ENCODE measurements at regions not wholly inside any gene's neighbourhood (a gene's known extent, or its start where the extent isn't known, plus 50 kb on each side); places are given as distances from the start of the nearest gene placed in this dataset.

DNA sequence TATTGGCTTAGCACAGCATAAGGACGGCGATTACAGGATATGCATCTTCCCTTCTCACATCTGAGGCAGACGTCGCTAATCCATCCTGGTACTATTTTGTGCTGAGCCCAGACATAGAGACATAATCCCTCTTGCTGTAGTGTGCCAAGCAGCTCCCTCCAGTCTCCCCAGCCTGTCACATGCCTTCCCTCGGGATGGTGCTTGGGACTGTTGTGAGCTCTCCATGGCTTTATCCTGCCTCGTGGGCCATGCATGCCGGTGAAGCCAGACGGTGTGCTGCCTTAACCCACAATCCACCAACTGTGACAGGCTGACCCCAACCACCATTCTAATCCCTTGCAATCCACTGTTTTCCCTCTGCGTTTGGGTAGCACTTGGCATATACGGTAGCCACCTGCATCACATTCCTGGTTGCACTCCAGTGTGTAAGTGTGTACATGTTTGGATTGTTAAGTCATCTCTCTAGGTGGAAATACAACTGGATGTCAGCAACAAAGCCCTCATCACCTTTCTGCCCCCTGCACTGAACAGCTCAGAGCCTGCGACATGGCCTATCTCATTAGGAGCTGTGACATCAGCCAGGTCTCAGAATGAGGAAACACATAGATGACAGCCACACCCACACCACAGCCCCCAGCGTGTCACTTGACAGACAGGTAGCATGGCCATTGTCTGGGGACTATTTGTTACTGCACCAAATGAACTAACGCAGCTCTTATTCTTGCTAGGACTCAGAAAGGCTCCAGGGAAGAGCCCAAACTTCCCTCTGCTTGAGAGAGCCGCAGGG lies 374.8 kb upstream of the CDH4 start:
- ATAC-seq (ENCODE audit: low FRiP score) (no peak), DNase-seq (ENCODE audit: low spot score) (no peak)
- TF ChIP-seq, protein P1, sequence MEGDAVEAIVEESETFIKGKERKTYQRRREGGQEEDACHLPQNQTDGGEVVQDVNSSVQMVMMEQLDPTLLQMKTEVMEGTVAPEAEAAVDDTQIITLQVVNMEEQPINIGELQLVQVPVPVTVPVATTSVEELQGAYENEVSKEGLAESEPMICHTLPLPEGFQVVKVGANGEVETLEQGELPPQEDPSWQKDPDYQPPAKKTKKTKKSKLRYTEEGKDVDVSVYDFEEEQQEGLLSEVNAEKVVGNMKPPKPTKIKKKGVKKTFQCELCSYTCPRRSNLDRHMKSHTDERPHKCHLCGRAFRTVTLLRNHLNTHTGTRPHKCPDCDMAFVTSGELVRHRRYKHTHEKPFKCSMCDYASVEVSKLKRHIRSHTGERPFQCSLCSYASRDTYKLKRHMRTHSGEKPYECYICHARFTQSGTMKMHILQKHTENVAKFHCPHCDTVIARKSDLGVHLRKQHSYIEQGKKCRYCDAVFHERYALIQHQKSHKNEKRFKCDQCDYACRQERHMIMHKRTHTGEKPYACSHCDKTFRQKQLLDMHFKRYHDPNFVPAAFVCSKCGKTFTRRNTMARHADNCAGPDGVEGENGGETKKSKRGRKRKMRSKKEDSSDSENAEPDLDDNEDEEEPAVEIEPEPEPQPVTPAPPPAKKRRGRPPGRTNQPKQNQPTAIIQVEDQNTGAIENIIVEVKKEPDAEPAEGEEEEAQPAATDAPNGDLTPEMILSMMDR (IDR thresholded peaks at IDR 0.05): no peak

DNA sequence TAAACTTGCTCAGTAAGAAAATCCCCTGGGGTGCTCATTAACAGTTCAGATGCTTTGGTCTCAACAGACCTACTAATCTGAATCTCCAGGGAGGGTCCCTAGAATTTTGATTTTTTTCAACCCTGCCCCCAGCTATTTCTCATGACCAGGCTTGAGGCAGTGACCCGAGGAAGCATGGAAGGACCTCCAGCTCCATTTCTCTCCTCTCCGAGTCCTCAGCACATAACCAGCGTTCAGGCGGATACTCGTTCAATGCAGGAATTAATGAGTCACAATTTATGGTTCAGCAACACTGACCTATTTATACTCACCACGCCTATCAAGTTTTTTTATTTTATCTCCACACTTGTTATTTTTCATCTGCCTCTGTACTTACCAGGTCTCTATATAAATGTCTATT lies 369.2 kb upstream of the CDH4 start:
- DNase-seq (ENCODE audit: low spot score) (no peak), ATAC-seq (ENCODE audit: low FRiP score) (no peak)
- TF ChIP-seq, protein P1 (IDR thresholded peaks at IDR 0.05): no peak

GRCh38 chr20:60883496-60883895 lies 368.6 kb upstream of the CDH4 start:
- TF ChIP-seq, protein P1 (IDR thresholded peaks at IDR 0.05): no peak
- ATAC-seq (ENCODE audit: low FRiP score) (no peak), DNase-seq (ENCODE audit: low spot score) (no peak)

- ATAC-seq (ENCODE audit: low FRiP score) (no peak), DNase-seq (ENCODE audit: low spot score) (no peak)
- TF ChIP-seq, protein P1 (IDR thresholded peaks at IDR 0.05): no peak
These were observed 367.8 kb upstream of the CDH4 start for GRCh38 chr20:60884277-60884676.

- DNase-seq (ENCODE audit: low spot score): no peak
- ATAC-seq (ENCODE audit: low FRiP score): no peak
- TF ChIP-seq, protein P1 (IDR thresholded peaks at IDR 0.05): no peak
These were observed 363.3 kb upstream of the CDH4 start for GRCh38 chr20:60888771-60889170.

DNA sequence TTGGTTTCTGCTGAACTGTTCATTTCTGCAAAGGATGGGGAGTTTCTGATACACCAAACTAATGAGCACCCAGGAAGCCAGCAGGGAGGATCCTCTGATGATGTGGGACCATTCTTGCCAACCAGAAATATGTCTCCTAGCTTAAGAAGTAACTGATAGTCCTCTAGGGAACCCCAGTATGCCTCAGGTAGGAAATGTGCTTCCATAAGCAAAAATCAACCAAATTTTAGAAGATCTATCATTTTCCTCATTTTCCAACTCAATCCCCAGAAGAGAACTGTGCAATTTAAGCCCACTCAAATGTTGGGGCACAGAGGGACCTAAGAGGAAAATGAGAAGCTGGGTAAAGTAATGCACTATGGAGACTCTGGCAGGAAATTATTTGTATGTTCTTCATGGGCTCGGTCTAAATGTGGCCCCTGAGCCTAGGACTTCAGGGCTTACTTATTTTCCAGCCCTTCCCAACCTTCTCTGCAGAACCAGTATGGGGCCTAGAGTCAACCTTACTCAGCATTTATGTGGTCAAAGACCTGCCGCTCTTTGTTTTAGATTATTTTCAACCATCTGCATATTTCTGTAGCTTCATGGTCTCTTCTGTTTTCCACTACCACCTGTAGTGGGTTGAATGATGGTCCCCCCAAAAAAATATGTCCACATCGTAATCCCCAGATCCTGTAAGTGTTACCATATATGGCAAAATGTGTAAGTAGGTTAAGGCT lies 359.8 kb upstream of the CDH4 start:
- no peak for ATAC-seq (ENCODE audit: low FRiP score)
- DNase-seq (ENCODE audit: low spot score): no peak
- TF ChIP-seq, protein P1 (IDR thresholded peaks at IDR 0.05): no peak

DNA sequence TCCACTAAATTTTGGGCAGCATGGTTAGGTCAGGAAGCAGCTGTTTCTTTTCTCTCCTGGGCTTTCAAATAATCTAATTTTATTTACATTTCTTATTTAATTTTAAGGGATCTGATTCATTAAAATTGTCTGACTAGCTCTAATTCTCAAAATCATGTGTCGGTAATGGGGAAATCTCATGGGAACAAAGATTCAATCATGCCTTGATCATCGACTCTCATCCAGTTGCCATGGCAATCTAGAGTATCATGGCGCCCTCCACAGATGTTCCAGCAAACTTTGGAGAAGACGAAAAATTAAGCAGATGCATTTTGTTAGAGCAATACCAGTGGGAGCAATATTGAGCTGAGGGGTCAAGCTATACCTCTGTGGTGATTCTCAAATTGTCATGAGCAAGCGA lies 358.0 kb upstream of the CDH4 start:
- no peak for ATAC-seq (ENCODE audit: low FRiP score)
- no peak for DNase-seq (ENCODE audit: low spot score)
- TF ChIP-seq, protein P1 (IDR thresholded peaks at IDR 0.05): no peak
